ENCODE measurements at regions not wholly inside any gene's neighbourhood (a gene's known extent, or its start where the extent isn't known, plus 50 kb on each side); places are given as distances from the start of the nearest gene placed in this dataset.
"Not testable (repeated sequence)": the region's sequence is repeated elsewhere in the genome, so short reads cannot be mapped to it uniquely, and the experiment has no call there.

- no peak for DNase-seq (ENCODE audit: low read depth)
These were observed 580.9 kb upstream of the TMEFF2 start for GRCh38 chr2:192775459-192776262.

- DNase-seq (ENCODE audit: low read depth) = no peak
These were observed 580.3 kb upstream of the TMEFF2 start for GRCh38 chr2:192775011-192775410.

DNA sequence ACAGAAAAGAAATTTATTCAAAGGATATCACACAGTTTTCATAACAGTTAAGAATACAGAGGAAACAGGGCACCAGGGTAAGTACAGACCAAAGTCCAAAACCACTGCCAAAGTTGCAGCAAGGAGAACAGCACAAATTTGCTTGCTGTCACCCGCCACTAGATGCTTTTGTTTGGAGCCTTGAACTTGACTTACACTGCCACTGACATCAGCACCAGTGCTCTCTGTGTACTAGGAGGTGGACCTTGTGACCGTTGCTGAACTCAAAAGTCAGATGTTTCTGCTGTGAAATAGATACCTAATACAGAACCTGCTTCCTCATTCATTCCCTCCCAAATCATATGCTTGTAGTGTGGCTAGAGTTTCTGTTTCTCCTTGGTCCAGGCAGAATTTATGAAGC, 578.3 kb upstream of the TMEFF2 start:
- DNase-seq (ENCODE audit: low read depth) = no peak

DNA sequence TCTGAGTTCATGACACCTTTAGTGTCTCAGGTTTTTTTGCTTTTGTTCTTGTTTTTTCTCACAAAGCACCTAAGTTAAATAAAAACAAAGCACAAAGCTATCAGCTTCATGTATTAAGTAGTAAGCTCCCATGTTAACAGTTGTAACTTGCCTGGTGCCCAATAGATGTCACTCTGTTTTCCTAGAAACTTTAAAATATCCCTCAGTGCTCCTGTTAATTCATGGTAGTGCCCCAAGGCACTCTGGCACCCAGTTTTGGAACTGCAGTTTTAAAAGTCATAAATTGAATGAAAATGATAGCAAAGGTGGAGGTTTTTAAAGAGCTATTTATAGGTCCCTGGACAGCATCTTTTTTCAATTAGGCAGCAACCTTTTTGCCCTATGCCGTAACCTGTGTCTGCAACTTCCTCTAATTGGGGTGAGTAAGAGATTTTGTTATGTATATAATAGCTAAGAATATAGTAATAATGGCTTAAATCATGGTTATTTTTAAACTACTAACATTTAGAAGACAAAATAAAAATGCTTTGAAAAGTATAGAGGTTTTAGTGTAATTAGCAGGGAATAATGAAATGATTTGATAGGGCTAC, 555.0 kb upstream of the TMEFF2 start:
- no peak for DNase-seq (ENCODE audit: low read depth)

GRCh38 chr2:192741889-192742288, 547.2 kb upstream of the TMEFF2 start:
- no peak for DNase-seq (ENCODE audit: low read depth)

DNA sequence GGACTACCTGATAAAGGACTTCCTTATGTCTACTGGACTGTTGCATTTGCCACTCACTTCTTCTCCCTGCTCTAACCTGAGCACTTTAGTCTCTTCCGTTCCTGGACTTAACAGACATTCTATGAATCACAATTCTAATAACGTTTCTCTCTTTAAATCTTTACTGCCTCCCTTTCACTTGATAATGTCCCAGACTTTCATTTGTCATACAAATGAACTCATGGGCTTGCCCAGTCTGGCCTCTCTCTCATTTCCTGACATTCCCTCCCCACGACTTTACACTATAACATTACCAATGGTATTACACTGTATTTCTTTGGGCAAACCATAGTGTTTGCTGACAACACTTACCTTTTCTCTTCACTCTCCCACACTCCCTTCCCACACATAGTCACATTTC, 540.7 kb upstream of the TMEFF2 start:
- no peak for DNase-seq (ENCODE audit: low read depth)

- DNase-seq (ENCODE audit: low read depth) = no peak
These were observed 534.6 kb upstream of the TMEFF2 start for GRCh38 chr2:192729369-192729768.

DNA sequence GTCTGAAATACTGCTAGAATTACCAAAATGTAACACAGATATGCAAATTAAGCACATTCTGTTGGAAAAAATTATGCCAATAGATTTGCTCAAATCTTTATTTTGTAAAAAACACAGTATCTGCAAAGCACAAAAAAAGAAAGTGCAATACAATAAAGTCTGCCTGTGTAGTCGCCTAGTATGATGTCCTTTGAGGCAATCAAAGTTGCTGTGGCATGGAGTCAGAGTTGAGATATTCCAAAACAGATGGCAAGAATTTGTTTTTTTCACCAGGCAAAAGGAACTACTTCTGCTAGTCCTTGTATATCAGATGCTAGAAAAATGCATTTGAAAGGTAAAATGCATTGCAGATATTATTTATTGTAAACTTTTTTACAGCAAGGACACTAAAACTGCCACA, 531.3 kb upstream of the TMEFF2 start:
- DNase-seq (ENCODE audit: low read depth) = no peak

DNA sequence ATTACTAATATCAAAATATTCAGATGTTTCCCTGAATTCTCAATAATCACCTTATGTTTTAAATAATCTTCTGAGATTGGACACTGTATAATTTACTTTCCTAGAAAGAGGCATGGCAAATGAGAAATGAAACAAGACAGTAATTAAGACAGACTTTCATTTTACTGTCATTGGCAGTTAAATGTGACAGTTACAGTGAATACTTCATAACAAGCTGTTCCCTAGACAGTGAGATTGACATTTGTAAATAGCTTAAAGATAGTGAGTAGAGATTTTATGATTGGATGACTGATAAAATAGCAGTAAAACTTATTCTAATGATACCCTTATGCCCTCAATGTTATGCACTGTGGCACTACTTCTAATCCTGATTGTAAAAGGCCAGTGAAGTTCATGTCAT, 524.9 kb upstream of the TMEFF2 start:
- DNase-seq (ENCODE audit: low read depth) = no peak

GRCh38 chr2:192718340-192718739, 523.6 kb upstream of the TMEFF2 start:
- no peak for DNase-seq (ENCODE audit: low read depth)

DNA sequence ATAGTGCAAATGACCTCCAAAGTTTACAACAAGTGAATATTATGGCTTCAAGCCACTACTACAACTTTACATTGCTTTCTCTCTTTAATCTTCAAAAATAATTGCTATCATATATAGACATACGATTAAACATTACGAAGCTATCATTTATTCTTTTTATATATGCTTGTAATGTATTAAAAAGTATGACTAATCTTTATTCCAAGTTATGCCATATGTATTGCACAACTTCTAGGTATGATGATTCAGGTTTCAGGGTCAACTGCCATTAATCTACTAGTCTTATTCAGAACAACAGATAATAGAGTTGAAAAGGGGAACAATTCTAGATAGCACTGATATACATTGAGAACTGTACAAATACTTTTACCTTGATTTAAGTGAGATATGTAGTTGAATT, 506.2 kb upstream of the TMEFF2 start:
- DNase-seq (ENCODE audit: low read depth) = no peak

DNA sequence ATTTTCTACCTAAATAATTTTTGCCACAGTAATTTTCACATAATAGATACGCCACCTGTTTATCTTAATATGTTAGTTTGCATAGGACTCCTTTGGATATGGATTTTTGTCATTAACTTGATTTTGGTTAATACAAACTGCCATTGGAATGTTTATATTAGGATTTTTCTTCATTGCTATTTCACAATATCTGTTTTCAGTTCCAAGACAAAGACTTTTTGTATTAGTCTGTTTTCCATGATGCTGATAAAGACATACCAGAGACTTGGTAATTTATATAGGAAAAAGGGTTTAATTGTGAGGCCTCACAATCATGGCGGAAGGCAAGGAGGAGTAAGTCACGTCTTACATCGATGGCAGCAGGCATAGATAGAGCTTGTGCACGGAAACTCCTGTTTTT, 503.1 kb upstream of the TMEFF2 start:
- DNase-seq (ENCODE audit: low read depth) = no peak

DNA sequence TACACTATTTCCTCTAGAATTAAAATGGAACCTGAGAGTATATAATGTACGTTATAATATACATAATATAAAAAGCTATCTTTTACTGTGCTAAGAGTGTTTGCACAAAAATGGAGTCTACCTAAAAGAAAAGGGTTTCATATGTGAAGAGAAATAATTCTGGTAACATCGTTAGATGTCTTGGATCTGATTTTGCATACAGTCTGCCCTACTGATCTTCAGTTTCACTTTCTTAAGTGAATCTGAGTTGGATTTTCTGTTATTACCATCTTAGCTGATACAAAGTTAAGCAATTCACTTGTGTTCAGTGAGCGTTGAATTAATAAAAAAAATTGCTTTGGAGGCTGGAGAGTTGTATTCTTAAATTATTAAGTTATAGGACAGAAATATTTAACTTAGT, 502.1 kb upstream of the TMEFF2 start:
- DNase-seq (ENCODE audit: low read depth) = no peak

DNA sequence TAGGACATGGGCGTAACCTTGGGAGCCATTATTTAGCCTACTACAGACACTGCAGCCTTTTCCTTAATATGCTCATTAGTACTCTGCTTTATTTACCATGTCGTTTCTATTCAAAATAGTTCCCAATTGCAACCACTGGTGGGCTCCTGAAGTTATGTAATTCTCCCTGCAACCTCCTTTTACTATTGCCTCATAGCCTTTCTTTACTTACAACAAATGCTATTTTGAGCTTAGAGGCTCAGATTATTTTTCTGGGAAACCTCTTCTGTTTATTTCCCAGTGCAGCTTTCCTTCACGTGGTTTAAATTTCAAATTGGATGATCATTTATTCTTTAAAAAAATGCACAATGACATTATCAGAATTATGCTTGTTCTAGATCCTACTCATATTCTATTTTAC, 492.3 kb upstream of the TMEFF2 start:
- DNase-seq (ENCODE audit: low read depth) = no peak

DNA sequence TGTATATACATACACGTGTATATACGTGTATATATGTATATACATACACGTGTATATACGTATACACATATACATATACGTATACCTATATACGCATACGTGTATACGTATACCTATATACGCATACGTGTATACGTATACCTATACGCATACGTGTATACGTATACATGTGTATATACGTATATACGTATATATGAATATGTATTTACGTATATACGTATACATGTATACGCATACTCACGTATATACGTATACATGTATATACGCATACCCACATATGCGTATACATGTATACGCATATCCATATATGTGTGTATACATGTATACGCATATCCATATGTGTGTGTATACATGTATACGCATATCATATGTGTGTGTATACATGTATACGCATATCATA, 487.8 kb upstream of the TMEFF2 start:
- DNase-seq (ENCODE audit: low read depth) = not testable (repeated sequence)

DNA sequence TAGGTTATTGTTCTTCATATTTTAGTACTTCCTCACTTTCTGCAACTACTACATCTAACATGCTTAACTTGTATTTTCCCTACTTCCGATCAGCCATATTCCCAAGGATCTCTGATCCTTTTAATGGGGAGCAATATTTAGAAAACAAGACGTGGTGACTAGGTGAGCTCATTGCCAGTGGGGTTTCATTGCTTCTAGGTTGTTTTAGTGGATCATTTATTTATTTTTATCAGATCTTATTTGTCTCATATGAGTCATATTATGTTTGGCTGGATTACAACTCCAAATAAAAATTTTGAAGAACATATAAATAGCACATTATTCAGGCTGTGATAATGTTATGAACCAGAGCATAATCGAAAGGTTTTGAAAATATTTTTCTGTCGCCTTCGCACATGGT, 480.9 kb upstream of the TMEFF2 start:
- no peak for DNase-seq (ENCODE audit: low read depth)

DNA sequence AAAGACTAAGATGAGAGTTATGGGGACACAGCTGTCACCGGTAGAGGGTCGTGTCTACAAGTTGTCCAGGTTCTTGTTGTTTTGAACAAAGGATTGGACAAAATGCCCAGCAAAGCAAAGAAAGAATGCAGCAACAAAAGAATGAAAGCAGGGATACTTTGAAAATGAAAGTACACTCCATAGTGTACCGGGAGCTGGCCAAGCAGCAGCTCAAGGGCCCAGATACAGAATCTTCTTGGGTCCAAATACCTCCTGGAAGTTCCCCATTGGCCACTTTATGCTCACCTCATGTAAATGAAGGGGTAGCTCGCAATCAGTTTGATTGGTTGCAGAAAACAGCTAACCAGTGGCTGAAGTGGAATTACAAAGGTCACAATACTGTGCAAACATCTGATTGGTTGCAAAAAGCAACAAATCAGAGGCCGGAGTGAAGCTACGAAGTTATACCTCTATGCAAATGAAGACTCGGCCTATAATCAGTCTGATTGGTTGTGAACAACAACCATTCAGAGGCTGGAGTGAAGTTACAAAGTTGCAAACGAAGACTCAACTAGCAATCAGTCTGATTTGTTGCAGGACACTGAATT, 474.9 kb upstream of the TMEFF2 start:
- DNase-seq (ENCODE audit: low read depth) = no peak

GRCh38 chr2:192660555-192660954, 465.8 kb upstream of the TMEFF2 start:
- not testable (repeated sequence) for DNase-seq (ENCODE audit: low read depth)

- no peak for DNase-seq (ENCODE audit: low read depth)
These were observed 462.6 kb upstream of the TMEFF2 start for GRCh38 chr2:192657362-192657761.

- no peak for DNase-seq (ENCODE audit: low read depth)
These were observed 461.2 kb upstream of the TMEFF2 start for GRCh38 chr2:192655916-192656315.

DNA sequence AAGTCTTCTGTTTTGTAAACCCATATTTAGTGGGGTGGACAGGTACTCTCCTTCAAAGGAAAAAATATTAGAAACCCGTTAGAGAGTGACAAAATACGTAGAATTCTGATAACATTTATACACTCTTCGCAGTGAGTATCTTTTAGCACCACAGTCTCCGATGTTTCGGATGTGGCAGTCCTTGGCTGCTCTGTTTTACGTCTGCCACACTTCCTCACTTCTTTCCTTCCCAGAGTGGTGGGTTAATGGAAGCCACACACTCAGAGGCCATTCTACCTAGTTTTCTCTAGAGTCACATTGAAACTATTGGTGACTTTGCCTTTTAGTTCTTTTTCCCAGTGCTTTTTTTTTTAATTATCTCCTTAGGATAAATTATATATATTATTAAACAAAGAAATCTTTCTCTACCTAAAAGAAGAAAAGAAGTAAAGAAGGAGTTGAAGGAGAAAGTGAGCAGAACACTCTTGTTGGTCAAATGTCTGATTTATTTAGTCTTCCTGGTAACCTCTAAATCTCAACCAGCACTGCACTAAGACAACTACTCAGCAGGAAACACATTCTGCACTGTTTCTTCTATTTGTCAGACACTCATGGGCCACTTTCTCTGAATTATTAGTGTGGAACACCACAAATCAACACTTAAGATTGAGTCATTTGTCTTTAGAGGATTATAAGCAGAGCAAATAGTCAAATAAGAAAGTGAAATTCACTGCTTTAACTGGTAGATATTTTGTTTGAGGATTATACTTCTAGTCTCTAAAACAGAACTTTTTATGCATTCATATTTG, 451.3 kb upstream of the TMEFF2 start:
- DNase-seq (ENCODE audit: low read depth) = no peak

GRCh38 chr2:192634557-192634956, 439.8 kb upstream of the TMEFF2 start:
- no peak for DNase-seq (ENCODE audit: low read depth)

DNA sequence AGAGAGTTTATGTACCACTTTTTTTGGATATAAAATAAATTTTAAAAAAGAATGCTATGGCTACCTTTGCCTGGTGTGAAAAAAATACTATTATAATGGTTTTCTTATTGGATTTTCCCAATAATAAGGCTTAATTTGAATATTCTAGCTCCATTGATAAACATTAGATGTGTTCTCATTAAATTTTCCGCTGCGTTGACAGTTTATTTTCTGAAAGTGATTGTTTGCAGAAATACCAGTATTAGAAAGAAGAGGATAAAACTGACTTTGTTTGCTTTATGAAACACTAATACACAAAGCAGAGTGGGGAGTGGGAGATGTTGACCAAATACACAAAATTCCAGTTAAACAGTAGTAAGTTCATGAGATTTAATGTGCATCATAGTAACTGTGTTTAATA, 433.3 kb upstream of the TMEFF2 start:
- DNase-seq (ENCODE audit: low read depth) = no peak
